Left lung (tissue), 4 donors: ENCODE measurements at regions not wholly inside any gene's neighbourhood (a gene's known extent, or its start where the extent isn't known, plus 50 kb on each side); places are given as distances from the start of the nearest gene placed in this dataset.

Source experiments
- ATAC-seq: fragments of 200-7000 bp; cut with Tn5 transposase; one replicate; pipeline ENCODE4 v1.9.1; 2020; ENCODE audit warnings: moderate library complexity
- DNase-seq, 4 donors: peaks; one replicate each; pipeline ENCODE4 v3.0.0-alpha.2; 2013 to 2020
- H3K27ac ChIP-seq, 2 donors: fragments of 200-600 bp; sonication (generic) in 1 of 2; one replicate each; pipeline versions ENCODE4 v1.5.0 to v1.8.0; 2020 to 2021
- H3K27me3 ChIP-seq, 2 donors: fragments of 200-600 bp; sonication (generic) in 1 of 2; one replicate each; pipeline versions ENCODE4 v1.5.0 to v1.8.0; 2020 to 2021
- H3K36me3 ChIP-seq, 2 donors: fragments of 200-600 bp; sonication (generic) in 1 of 2; one replicate each; pipeline versions ENCODE4 v1.5.0 to v1.8.0; 2020 to 2021
- H3K4me1 ChIP-seq, 2 donors: fragments of 200-600 bp; one replicate each; pipeline ENCODE4 v1.8.0; 2021
- H3K4me3 ChIP-seq, 2 donors: fragments of 200-600 bp; sonication (generic) in 1 of 2; one replicate each; pipeline versions ENCODE4 v1.5.0 to v1.8.0; 2020 to 2021; ENCODE audit warnings: mild to moderate bottlenecking in 1 of 2
- H3K9me3 ChIP-seq, 2 donors: fragments of 200-600 bp; sonication (generic) in 1 of 2; one replicate each; pipeline versions ENCODE4 v1.5.0 to v1.8.0; 2020 to 2021
- intact Hi-C, 2 donors: fragments of 100-400 bp; cut with DNase I; formaldehyde crosslinking; loops; one replicate each; pipeline versions ENCODE4 v1.11.2 to v1.14.2; 2022
- TF ChIP-seq, protein P1 (sequence below), 2 donors: fragments of 200-600 bp; sonication (generic) in 1 of 2; IDR thresholded peaks; one replicate each; pipeline versions ENCODE4 v1.5.0 to v1.8.0; 2021; ENCODE audit warnings: antibody characterized with exemption in 2 of 2
- donor health status: DM: no; HTN: yes; CAD: no.
- donor health status: DM: no; HTN: no; CAD: no.

DNA sequence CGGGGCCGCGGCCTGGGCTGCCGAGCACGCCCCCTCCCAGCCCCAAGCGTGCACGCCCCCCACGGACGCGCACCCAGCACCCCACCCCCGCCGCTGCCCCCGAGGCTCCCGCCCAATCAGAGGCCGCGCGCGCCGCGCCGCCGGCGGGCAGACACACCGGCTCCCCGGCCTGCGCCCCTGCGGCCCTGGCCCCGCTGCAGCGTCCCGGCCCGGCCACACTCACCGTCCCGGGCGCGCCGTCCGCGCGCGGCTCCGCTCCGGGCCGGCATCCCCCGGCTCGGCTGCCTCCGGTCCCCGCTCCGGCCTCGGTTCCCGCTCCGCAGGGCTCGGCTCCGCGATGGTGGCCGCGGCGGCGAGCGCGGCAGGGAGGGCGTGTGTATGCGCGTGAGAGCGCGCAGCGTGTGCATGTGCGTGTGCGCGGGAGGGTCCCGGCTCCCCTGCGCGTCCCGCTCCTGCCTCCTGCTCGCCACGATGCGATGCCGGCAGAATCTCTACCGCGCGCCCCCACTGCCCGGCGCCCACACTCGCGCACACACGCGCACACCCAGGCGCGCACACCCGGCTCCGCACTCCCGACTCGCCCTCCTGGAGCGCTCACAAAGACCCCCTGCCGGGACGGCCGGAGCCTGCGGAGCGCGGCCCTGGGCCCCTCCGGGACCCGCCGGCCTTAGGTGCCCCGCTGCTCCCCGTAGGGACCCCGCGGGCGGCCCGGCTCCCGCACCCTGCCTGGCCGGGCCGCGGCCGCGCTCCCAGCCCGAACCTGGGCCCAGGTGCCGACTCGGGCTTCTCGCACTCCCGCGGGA lies 186.5 kb upstream of the LINGO1 start:
- Histone ChIP-seq H3K9me3 (no peaks in the 10 kb centered on the region), H3K27ac (no peak overlapping the region), H3K4me3 (no peak overlapping the region), H3K4me1 (peaks cover 0 to 12% of the 10 kb centered on the region in 2 donors), H3K27me3 (peaks cover 40 to 83% of the 10 kb centered on the region in 2 donors), H3K36me3 (no peaks in the 10 kb centered on the region)
- no peak for DNase-seq
- intact Hi-C loops, result no loop called here
- TF ChIP-seq, protein P1, sequence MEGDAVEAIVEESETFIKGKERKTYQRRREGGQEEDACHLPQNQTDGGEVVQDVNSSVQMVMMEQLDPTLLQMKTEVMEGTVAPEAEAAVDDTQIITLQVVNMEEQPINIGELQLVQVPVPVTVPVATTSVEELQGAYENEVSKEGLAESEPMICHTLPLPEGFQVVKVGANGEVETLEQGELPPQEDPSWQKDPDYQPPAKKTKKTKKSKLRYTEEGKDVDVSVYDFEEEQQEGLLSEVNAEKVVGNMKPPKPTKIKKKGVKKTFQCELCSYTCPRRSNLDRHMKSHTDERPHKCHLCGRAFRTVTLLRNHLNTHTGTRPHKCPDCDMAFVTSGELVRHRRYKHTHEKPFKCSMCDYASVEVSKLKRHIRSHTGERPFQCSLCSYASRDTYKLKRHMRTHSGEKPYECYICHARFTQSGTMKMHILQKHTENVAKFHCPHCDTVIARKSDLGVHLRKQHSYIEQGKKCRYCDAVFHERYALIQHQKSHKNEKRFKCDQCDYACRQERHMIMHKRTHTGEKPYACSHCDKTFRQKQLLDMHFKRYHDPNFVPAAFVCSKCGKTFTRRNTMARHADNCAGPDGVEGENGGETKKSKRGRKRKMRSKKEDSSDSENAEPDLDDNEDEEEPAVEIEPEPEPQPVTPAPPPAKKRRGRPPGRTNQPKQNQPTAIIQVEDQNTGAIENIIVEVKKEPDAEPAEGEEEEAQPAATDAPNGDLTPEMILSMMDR (IDR thresholded peaks at IDR 0.05), result no peak
- no peak for ATAC-seq

DNA sequence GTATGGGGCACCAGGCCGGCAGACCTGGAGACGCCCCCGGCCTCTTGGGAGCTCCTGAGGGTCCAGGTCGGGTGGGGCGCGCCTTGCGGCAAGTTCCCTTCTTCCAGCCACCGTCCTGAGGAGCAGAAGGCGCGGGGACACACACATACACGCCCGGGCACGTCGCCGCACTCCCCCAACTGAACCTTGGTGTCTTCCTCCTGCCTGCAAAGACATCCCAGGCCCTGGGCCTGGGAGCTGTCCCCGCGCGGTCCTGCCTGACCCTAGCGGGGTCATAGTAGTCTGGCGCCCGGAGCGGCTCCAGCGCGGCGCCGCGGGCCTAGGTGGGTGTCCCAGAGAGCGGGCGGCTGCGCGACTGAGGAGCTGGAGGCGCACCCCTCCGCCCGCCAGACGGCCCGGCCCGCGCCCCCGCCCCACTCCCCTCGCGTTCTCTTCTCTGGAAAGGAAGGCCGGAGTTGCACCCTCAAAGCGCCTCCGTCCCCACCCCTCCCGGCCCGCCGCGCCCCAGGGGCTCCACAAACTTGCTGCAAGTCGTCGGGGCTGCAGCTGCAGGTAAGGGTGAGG lies 185.9 kb upstream of the LINGO1 start:
- Histone ChIP-seq H3K9me3 (no peaks in the 10 kb centered on the region), H3K36me3 (no peaks in the 10 kb centered on the region), H3K4me1 (peaks cover 0 to 12% of the 10 kb centered on the region in 2 donors), H3K27ac (no peak overlapping the region), H3K4me3 (no peak overlapping the region), H3K27me3 (peaks cover 40 to 85% of the 10 kb centered on the region in 2 donors)
- intact Hi-C loops, result no loop called here
- ATAC-seq, result no peak
- DNase-seq, result no peak
- TF ChIP-seq, protein P1 (IDR thresholded peaks at IDR 0.05), result no peak

DNA sequence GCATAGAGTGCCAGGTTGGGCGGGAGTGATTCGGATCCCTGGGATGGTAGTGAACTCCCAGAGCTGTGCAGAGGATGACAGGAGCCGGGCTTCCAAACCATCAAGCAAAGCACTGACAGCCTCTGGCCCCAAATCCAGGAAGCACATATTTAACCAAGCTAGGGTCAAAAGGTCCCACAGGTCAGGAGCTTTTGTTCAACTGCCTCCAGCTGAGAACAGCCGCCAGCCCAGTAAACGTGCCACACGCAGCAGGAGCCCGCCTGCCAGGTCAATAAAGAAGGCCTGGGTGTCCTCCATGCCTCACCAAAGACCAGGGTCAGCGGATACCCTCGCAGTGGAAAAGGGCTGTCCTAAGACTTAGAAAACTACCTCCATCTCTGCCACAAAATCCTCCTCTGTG lies 184.7 kb upstream of the LINGO1 start:
- Histone ChIP-seq H3K4me1 (peaks cover 0 to 12% of the 10 kb centered on the region in 2 donors), H3K4me3 (no peak overlapping the region), H3K27ac (no peak overlapping the region), H3K9me3 (no peaks in the 10 kb centered on the region), H3K27me3 (peaks cover 40 to 84% of the 10 kb centered on the region in 2 donors), H3K36me3 (no peaks in the 10 kb centered on the region)
- DNase-seq, result no peak
- ATAC-seq, result no peak
- intact Hi-C loops, result no loop called here
- TF ChIP-seq, protein P1 (IDR thresholded peaks at IDR 0.05), result no peak

DNA sequence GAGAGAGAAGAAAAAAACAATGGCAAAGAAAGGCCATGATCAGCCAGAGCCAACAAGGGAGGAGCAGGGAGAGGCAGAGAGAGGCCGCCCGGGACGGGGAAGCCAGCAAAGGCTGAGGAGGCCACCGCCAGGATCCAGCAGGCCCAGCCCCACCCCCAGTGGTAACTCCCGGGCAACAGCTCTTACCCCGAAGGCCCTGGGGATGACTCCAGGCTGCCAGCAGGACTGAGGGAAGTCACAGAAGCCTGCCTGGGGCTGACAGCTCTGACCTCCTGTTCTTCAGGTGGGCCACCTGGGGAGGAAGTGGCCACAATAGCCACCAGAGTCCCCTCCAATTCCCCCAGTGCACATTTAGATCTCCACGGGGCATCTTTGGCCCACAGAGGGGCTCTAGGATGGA lies 184.3 kb upstream of the LINGO1 start:
- Histone ChIP-seq H3K9me3 (no peaks in the 10 kb centered on the region), H3K4me3 (no peak overlapping the region), H3K27ac (no peak overlapping the region), H3K27me3 (peaks cover 40 to 84% of the 10 kb centered on the region in 2 donors), H3K36me3 (no peaks in the 10 kb centered on the region), H3K4me1 (peaks cover 0 to 12% of the 10 kb centered on the region in 2 donors)
- intact Hi-C loops, result no loop called here
- TF ChIP-seq, protein P1 (IDR thresholded peaks at IDR 0.05), result no peak
- DNase-seq (no peak), ATAC-seq (no peak)

DNA sequence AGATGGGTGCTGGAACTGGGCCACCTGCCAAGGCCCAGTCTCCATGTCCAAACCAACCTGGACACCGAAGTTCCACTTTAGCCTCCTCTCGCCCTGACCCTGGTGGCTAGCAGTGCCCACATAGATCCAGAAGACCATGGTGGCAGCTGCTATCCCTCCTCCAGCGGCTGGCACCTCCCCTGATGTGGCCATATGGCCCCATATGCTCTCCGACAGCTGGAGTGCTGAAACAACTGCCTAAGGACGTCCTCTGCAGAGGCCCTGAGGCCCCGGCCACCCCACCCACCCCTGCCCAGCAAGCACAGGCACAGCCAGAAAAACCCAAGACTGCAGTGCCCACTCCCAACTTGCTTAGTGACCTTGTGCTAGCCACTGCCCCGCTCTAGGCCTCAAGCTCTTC lies 182.3 kb upstream of the LINGO1 start:
- no peak for ATAC-seq
- Histone ChIP-seq H3K27ac (no peak overlapping the region), H3K4me1 (peaks cover 0 to 9% of the 10 kb centered on the region in 2 donors), H3K27me3 (peaks cover 27 to 66% of the 10 kb centered on the region in 2 donors), H3K4me3 (no peak overlapping the region), H3K36me3 (no peaks in the 10 kb centered on the region), H3K9me3 (no peaks in the 10 kb centered on the region)
- intact Hi-C loops, result no loop called here
- DNase-seq, result no peak
- TF ChIP-seq, protein P1 (IDR thresholded peaks at IDR 0.05), result no peak
